Gastroesophageal sphincter (tissue), 3 donors: ENCODE measurements at regions not wholly inside any gene's neighbourhood (a gene's known extent, or its start where the extent isn't known, plus 50 kb on each side); places are given as distances from the start of the nearest gene placed in this dataset.

Source experiments
- POLR2AphosphoS5 ChIP-seq: sonication (generic); formaldehyde crosslinking; IDR thresholded peaks from one replicate; pipeline ENCODE4 v1.6.1; 2017; ENCODE audit warnings: antibody characterized with exemption
- TF ChIP-seq, protein P1 (sequence below), 4 experiments: fragments of 200-600 bp in 2 of 4; fragments of 450-650 bp in 2 of 4; sonication (generic) in 1 of 4; IDR thresholded peaks; one replicate each; pipeline ENCODE4 v1.5.1; 2017 to 2019; ENCODE audit warnings: antibody characterized with exemption in 4 of 4, mild to moderate bottlenecking in 2 of 4, moderate library complexity in 2 of 4

DNA sequence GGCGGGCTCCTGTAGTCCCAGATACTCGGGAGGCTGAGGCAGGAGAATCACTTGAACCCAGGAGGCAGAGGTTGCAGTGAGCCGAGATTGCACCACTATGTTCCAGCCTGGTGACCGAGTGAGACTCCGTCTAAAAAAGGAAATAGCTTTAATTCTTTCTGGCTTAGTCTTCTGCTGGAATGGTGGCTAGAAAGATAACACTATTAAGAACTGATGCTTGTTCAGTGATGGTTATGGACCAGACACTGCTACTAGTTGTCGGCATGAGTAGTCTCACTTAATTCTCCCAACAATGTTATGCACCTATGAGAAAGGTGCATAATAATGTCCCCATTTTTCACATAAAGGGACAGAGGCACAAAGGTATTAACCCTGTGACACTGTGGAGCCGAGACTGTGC is 188.7 kb downstream of the HS3ST3A1 start:
- TF ChIP-seq POLR2AphosphoS5 = no peak
- TF ChIP-seq, protein P1, sequence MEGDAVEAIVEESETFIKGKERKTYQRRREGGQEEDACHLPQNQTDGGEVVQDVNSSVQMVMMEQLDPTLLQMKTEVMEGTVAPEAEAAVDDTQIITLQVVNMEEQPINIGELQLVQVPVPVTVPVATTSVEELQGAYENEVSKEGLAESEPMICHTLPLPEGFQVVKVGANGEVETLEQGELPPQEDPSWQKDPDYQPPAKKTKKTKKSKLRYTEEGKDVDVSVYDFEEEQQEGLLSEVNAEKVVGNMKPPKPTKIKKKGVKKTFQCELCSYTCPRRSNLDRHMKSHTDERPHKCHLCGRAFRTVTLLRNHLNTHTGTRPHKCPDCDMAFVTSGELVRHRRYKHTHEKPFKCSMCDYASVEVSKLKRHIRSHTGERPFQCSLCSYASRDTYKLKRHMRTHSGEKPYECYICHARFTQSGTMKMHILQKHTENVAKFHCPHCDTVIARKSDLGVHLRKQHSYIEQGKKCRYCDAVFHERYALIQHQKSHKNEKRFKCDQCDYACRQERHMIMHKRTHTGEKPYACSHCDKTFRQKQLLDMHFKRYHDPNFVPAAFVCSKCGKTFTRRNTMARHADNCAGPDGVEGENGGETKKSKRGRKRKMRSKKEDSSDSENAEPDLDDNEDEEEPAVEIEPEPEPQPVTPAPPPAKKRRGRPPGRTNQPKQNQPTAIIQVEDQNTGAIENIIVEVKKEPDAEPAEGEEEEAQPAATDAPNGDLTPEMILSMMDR (IDR thresholded peaks at IDR 0.05) = no peak
